ENCODE measurements at regions not wholly inside any gene's neighbourhood (a gene's known extent, or its start where the extent isn't known, plus 50 kb on each side); places are given as distances from the start of the nearest gene placed in this dataset.

DNA sequence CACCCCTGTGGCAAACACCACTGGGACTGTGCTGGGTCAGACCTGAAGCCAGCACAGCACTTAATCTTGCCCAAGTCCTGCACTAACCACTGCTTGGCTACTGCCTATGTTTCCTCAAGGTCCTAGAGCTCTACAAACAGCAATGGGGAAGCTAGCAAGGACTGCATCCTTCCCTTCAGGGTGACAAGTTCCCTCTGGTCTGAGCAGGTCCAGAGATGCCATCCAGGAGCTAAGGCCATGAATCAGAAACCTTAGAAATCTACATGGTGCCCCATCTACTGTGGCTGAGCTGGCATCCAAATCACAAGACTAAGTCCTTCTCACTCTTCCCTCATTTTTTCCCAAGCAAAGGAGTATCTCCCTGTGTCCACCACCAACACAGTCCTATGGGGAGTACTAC is 239.7 kb upstream of the UGT8 start:
- TF ChIP-seq EZH2 (IDR thresholded peaks at IDR 0.05), result no peak
- TF ChIP-seq, protein P1, sequence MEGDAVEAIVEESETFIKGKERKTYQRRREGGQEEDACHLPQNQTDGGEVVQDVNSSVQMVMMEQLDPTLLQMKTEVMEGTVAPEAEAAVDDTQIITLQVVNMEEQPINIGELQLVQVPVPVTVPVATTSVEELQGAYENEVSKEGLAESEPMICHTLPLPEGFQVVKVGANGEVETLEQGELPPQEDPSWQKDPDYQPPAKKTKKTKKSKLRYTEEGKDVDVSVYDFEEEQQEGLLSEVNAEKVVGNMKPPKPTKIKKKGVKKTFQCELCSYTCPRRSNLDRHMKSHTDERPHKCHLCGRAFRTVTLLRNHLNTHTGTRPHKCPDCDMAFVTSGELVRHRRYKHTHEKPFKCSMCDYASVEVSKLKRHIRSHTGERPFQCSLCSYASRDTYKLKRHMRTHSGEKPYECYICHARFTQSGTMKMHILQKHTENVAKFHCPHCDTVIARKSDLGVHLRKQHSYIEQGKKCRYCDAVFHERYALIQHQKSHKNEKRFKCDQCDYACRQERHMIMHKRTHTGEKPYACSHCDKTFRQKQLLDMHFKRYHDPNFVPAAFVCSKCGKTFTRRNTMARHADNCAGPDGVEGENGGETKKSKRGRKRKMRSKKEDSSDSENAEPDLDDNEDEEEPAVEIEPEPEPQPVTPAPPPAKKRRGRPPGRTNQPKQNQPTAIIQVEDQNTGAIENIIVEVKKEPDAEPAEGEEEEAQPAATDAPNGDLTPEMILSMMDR (IDR thresholded peaks at IDR 0.05), result no peak
